NCI-H146 treated with DMSO at 0.1 percent for 48 hours (cell line): ENCODE measurements at regions not wholly inside any gene's neighbourhood (a gene's known extent, or its start where the extent isn't known, plus 50 kb on each side); places are given as distances from the start of the nearest gene placed in this dataset.

ENCODE experiments used
- DNase-seq: peaks from one replicate; lab custom pipeline; 2025; ENCODE audit not compliant: unreplicated experiment; lab: John Stamatoyannopoulos, UW

DNA sequence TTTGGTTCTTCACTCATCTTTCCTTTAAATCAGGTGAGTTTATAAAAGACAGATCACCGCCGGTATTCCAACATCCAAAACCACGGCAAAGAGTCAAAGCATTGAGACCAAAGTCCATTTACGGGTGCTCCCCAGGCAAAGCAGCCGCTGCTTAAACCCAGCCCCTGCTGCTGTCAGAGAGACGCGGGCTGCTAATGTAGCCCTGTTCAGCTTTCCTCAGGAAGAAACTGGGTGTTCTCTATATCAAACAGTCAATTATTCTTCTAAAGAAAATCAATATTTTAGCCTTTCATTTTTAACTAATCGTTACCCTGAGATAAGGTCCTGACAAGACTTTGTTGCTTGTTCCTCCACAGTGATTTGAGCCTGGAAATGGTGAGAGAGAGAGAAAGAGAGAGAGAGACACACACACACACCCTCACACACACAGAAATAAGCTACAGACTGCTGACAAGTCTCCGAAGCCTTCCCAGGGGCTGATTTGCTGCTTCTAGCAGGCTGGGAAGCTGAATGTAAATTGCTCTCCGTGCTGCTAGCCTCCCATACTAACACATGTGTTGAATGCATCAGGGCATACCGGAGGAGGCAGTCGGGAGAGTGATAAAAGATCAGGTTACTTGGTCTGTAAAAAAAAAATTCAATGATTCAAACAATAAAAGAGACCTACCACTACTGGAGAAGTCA lies 183.0 kb upstream of the ANK3 start:
- DNase-seq = peak; percentile 76

DNA sequence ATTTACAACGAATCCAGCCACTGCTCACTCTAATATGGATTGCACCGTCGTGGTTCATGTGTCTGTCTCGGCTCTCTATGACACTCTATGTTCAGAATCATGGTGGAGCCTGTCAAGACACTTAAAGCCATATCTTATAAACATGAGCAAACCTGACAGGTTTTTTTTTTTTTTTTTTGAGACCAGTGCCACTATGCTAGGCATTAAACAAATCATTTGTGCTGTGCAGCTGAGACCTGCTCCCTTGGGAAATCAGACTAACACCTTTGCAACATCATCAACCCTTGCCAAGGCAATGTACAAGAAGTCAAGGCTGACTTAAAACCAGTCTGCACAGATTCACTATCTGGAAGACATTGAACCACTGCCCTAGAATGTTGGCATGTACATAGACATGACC lies 181.2 kb upstream of the ANK3 start:
- peak; percentile 10 for DNase-seq

DNA sequence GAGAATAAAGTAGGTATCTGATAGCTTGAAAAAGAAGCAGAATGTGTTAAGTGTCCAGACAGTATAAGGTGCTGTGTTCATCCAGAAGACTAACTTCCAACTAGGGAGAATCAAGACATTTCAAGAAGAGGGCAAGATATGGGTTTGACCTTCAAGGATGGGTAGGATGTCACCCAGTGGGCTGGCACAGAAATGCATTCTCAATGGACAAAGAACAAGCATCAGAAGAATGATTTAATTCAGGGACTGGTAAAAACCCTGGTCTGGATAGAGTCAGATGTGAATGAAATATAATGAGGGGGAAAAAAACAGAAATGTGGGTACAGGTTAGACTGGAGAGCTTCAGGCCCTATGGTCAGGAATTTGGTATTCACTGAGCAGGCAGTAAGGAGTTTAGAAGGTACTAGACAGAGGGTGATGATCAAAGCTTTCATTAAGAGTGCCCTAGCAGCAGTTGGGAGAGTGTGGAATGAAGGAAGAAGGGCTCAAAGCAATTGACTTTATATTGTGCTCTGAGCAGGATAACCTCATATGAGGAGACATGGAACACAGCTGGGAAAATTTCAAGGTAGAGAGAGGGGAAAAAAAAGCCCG lies 180.7 kb upstream of the ANK3 start:
- no peak for DNase-seq

DNA sequence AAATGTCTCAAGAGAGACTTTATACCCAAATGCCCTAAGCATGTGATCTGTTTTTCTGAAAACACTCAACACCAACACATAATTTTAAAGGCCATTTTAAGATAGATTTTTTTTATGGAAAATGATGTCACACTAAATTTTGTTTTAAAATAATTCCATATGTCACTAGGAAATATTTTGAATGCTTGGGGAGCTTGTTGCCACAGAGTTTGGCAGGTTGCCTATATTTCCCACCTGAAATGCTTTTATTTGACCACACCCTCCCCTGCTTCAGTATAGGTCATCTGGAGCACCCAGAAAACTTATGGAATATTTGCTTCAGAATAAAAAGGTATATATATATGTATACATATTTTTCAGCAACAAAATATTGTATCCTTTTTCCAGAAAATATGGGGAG lies 180.0 kb upstream of the ANK3 start:
- no peak for DNase-seq

DNA sequence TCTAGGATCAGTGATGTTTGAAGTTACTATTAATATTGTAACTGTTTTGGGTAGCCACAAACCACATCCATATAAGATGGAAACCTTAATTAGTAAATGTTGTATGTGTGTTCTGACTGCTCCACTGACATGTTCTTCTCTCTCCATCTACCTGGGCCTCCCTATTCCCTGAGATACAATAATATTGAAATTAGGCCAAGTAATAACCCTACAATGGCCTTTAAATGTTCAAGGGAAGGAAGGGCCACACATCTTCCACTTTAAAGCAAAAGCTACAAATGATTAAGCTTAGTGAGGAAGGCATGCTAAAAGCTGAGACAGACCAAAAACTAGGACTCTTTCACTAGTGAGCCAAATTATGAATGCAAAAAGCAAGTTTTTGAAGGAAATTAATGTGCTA lies 176.4 kb upstream of the ANK3 start:
- no peak for DNase-seq

DNA sequence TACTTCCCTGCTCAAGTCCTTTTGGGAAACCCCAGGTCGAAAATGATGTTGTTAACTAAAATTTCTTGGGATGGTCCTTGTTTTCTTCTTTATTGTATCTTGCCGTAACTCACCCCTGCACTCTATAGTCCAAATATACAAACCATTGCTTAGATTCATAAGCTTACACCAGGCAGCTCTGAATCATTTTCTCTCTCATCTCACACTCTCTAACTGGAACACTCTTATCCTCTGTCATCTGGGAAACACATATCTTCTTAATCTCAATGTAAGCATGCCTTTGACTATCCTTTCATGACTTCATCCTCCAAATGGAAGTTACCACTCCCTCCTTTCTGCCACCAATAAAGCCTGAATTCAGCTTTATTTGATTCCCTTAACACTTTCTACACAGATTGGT lies 175.8 kb upstream of the ANK3 start:
- DNase-seq = no peak

DNA sequence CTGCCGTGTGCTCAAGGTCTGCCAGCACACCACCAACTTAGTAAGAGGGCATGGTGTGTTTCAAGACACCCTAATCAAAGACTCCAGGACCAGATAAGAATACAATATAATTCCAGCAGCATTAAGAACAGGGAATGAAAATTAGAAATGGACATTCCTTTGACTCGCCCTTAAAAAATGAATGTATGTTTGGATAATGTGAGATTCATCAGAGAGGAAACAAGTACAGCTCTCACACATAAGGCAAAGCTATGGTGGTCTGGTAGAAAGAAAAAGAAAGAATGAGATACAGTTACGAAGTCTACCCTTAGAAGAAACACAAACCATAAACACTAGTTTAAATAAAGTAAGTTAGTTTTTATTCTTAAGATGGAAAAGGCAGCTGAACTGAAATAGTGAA lies 174.8 kb upstream of the ANK3 start:
- DNase-seq = no peak

DNA sequence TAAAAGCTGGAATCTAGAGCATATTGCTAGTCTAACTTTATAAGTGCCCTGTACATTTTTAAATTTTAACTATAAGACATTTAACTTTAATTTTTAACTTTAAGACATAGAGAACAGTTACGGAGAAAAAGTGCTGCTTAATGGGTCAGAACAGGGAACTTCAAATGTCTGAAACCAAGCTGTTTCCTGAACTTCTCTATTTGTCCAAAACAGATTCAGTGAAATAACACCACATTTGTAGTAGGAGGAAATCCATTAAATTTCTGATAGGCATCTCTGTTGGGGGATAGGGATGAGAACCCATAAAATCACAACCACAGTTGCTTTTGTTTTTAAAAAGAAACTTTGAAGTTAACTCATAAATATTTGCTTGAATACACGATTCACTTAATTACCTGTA lies 170.8 kb upstream of the ANK3 start:
- no peak for DNase-seq

DNA sequence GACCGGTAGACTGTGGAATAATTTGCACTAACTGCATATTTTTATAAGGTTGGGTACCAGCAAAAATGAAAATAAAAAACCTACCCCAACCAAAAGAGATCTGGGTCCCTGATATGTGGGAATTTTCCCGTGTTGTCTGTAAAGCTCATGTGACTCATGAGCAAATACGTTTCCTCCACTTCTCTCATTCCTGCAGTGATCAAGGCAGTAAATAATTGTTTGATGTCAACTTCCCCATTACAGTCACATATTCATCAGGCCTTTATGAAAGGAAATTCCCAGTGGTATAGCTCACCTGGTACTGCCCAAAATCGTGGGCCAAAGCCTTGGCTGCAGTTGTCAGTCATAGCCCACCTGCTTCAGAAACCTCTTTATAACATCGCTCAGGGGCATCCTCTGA lies 166.0 kb upstream of the ANK3 start:
- no peak for DNase-seq

DNA sequence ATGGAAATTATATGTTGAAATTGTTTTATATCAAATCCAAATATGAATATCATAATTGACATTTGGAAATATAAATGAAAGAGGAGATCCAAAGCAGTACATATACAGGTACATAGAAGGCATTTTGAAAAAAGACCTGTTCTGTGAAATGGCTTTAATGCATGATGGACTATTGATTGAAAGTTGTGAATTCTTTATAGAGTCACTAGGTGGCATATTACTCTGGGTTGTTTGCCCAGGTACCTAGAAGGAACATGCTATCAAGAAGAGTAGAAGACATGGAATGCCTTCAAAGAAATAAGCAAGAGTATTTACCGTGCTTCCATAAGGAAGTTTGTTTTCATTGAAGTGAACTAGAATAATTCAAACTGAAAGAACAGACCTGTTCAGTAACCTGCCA lies 160.0 kb upstream of the ANK3 start:
- peak; percentile 47 for DNase-seq

DNA sequence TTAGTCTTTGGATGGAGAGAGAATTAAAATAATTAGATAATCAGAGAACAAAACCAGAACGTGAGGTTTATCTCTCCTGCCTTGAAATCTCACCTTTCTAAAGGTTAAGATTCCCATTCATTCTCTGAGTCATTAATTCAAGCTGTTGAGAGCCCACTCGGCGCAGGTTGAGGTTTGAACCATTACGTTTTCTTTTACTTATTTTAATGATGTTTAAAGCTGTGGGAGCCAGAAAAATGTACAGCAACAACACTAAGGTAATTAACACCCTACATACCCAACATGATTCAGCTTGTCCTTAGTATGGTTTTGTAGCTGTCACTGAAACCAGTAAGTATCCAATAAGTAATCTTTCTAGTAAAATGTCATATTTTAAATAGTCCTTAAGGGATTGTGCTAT lies 153.0 kb upstream of the ANK3 start:
- DNase-seq = no peak

DNA sequence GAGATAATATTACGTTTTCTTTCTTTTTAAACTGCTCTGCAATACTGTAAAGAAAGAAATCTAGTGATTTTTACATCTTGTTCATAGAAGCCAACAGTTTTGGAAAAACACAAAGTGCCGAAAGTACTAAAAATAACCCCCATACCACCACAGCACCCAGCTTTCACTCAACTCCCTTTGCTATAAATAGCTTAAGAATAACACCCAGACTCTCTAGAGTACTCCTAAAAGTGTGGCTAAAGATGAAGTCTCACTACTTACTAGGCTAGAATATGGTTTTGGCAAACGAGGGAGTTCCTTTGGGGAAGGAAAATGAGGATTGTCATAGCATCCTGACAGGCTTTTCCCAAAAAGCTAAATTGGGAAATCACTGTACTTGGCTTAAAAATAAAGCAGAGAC lies 151.8 kb upstream of the ANK3 start:
- no peak for DNase-seq

DNA sequence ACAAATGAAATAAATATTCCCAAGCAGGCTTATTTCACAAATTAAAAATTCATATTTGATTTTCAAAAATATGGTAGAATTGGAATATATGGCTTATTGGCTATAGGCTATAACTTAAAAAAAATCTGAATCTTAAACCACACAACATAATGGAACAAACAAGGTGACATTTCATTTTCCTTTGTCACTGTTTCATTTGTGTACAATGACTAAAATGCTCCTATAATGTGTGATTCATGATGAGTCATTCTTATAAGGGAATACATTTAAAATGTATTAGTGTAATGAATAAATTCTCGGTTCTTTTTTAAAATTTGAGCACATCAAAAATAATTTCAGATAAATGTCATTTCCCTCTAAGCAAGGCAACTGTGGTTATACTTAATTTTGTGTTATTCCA lies 148.0 kb upstream of the ANK3 start:
- no peak for DNase-seq

DNA sequence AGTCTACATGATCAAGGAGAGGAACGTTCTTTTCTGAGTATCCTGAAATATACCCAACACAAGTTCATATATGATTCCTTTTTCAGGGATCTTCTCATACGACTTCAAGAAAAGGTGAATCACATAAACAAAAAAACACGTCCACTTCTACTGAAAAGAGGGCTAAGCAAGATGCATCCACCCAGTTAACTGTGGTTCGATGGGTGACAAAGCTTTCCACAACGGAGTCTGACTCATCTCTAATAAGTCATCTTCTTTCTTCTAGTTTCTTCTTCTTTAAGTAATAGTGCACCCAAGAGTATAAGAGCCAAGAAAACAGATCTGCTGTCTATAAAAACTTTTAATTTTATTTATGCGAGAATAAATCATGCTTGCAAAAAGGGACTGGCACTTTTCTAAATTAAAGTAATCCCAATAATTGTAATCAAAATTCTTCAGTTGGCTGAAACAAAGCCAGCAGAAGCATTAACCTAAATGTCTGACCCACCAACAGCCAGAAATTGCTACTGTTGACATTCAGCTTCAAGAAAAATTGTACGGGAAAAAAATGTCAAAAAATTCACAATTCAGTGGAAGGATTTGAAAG lies 146.9 kb upstream of the ANK3 start:
- DNase-seq = no peak

DNA sequence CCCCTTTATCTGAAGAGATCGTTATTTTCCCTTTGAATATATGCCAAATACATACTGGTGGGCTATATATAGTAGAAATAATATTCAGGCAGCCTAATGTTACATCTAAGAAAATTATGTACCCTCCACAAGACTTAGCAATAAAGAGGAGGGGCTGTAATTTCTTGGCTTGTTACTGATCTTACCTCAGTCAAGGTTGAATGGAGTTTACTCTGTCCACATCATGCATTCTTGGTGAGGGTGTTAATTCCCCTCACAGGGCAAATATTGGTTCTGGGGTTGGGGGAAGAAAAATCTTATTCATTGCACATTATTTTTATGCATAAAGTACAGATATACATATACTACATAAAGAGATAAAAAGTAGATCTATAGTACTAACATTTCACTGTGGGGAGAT lies 145.8 kb upstream of the ANK3 start:
- no peak for DNase-seq

DNA sequence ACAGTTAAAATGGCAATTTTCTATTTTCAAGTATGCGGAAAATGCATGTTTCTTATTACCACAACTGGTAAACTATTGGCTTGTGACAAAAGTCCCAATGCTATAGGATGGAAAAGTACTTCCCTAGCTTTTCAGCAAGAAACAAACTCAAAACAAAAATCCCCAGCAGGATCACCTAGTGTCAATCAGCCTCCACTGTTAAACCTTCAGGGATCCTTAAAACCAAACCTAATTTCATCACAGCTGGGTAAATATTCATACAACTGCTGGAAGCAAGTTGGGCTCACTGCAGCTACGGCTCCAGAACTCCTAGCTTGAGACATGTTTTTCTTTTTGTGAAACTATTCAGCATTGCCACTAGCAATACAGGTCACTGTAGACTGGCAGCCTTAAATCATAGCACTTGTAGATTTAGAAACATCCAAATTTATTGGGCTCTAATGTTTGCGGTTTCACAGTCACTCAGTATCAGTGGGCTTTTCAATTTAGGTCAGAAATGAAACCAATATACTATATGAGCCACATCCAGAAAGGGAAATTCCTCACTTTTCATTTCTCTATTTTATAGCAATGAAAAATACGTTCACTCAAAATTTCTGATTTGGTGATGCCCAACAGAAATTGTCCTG lies 145.2 kb upstream of the ANK3 start:
- peak; percentile 60 for DNase-seq

DNA sequence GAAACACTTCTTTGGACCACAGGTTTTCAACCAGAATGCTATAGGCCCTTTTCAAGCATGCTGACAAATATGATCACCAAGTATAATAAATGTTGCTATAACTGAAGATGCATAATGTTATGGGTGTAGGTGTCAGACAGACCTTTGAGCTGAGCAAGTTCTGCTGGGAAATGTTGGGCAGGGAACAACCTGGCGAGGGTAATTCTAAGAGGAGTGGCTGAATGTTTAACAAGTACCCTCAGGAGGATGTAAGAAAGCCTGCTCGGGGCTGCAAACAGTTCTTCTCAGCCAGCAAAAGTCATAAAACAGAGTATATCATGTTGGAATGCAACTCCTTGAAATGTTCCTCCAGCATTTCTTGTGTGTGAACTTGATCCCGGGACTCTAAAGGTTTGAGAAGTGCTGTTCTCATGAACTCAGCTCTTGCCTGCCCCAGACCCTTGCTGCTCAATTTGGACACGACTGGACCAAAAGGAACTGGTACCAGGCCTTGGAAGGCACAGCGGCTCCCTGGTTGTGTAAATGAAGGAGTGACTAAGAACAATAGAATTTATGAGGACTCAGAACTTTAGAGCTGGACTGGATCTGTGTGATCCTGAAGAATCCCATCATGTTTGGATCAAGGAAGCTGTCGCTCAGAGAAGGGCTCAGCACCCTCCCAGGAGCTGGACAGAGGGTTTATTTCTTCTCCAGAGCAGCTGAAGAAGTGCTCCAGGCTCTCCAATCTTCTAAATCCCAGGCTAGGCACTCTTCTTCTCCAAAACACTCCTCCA lies 143.2 kb upstream of the ANK3 start:
- no peak for DNase-seq

DNA sequence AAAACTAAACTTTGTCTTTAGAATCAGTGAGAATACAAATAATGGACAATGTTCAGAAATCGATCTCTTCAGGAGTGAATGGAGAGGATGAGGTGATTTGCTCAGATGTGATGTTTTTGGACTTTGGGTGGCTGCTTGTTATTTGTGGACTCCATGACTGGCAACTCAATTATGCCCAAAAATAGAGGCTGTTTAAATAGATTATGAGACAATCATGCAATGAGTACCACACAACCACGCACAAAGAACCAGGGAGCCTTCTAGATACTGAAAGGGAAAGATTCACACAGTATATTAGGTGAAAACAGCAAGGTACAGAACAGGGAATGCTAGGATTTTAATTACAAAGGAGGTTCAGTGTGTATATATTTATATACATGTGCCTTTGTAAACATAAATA lies 141.3 kb upstream of the ANK3 start:
- DNase-seq = no peak

DNA sequence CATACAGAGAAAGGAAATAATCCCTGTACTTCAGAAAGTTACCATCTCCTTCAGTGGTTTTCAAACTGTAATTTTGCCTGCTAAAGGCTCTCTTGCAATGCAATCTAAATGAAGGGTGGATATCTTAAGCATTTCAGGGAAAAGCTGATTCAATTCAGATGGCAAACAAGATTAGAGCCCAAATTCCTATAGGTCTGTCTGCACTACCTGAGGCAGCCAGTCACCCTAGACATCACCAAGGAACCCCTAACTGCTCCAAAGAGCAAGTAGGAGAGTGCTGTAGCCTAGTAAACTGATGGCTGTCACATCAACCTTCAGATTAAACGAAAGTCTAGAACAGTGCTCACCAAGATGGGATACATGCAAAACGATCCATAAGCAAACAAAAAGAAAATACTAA lies 138.0 kb upstream of the ANK3 start:
- DNase-seq = no peak

DNA sequence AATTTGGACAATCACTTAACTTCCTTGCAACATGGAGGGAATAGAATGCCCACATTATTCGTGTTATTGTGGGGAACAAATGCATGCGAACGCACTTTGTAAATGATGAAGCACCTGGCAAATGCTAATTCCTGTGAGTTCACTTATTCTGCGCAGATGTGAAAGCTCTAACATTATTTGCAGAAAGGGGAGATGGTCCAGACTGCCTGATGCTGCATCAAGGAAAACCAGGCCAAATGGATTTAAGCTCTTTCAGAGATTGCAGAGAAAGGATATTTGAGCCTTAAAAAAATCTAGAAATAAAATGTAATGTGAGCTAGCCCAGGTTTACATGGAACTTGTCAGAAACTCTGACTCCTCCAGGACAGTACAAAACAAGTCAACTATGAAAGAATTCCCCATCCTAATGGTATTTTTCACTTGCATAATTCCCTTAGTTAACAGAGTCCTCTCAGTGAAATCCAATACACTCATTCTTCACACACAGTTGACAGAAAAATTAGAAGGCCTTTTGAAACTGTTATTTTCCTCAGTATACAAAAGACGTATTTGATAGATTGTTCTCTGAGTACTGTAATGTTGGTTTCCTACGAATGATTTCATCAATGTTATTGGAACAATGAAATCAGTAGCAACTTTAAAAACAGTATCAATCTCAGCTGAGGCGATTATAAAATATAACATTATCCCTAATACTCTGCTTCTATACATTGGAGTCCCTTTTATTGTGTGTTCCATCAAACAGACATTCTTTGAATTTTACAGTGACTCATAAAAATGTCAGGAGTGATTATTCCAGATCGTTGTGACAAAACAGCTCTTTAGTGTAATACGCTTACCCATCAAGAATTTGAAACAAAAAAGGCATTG lies 136.3 kb upstream of the ANK3 start:
- DNase-seq = peak; percentile 67

DNA sequence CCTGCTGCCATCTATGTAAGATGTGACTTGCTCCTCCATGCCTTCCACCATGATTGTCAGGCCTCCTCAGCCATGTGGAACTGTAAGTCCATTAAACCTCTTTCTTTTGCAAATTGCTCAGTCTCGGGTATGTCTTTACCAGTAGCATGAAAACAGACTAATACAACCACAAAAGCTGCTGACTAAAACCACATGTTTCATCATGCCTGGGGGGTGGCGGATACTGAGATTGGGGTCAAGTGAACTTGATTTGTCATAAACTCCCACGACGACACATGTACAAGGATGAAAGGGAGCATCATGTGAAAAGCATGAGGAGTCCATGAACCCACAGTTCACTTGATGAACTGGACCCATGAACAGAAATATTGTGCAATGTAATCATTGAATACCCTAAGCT lies 134.9 kb upstream of the ANK3 start:
- DNase-seq = no peak
